SK-N-SH (cell line): ENCODE measurements at regions not wholly inside any gene's neighbourhood (a gene's known extent, or its start where the extent isn't known, plus 50 kb on each side); places are given as distances from the start of the nearest gene placed in this dataset.

Experiments used
- CTCF ChIA-PET: fragments of 300-600, 350-600 bp; formaldehyde crosslinking; extraction: SDS; loops from one replicate; lab custom pipeline; 2021; lab: Yijun Ruan, JAX
- POLR2A ChIA-PET: fragments of 350-600 bp; sonication (Branson Sonifier 250); formaldehyde crosslinking; extraction: SDS; loops from one replicate; lab custom pipeline; 2020; ENCODE audit warnings: antibody characterized with exemption, inconsistent platforms; lab: Yijun Ruan, JAX
- DNase-seq: peaks from one replicate; pipeline ENCODE4 v3.0.0; 2012
- H2AFZ ChIP-seq: fragments of 200-600 bp; sonication (generic); 2 replicates; pipeline ENCODE4 v1.8.1; 2016; ENCODE audit warnings: antibody characterized with exemption, mild to moderate bottlenecking, low read depth
- H3F3A ChIP-seq: fragments of 200-600 bp; sonication (generic); replicated peaks from 2 replicates; pipeline ENCODE3; 2016; ENCODE audit warnings: antibody characterized with exemption, mild to moderate bottlenecking; ENCODE audit not compliant: insufficient read depth
- H3K27ac ChIP-seq, 2 experiments: fragments of 200-500 bp in 1 of 2; fragments of 200-600 bp in 1 of 2; sonication (Bioruptor generic) in 1 of 2; sonication (generic), shearing (Covaris generic) in 1 of 2; 2 replicates each; pipeline versions ENCODE4 v1.5.1 to v1.6.1; 2014 to 2016; ENCODE audit warnings: low read depth in 2 of 2, inconsistent platforms in 1 of 2, low read length in 1 of 2, mild to moderate bottlenecking in 1 of 2, mixed read lengths in 1 of 2
- H3K27me3 ChIP-seq: fragments of 200-600 bp; sonication (generic), shearing (Covaris generic); 2 replicates; pipeline ENCODE4 v1.6.1; 2016; ENCODE audit warnings: mixed run types; ENCODE audit not compliant: insufficient read depth
- H3K36me3 ChIP-seq, 2 experiments: fragments of 200-500 bp in 1 of 2; fragments of 200-600 bp in 1 of 2; sonication (Bioruptor generic) in 1 of 2; sonication (generic) in 1 of 2; replicated peaks in 1 of 2; 2 replicates each; pipeline versions ENCODE3 to v1.5.1; 2014 to 2016; ENCODE audit warnings: low read length in 1 of 2, mild to moderate bottlenecking in 1 of 2; ENCODE audit not compliant: insufficient read depth in 2 of 2, control insufficient read depth in 1 of 2
- H3K4me1 ChIP-seq, 2 experiments: fragments of 200-500 bp in 1 of 2; fragments of 200-600 bp in 1 of 2; sonication (Bioruptor generic) in 1 of 2; sonication (generic), shearing (Covaris generic) in 1 of 2; 2 replicates each; pipeline versions ENCODE4 v1.5.1 to v1.6.1; 2014 to 2016; ENCODE audit warnings: low read depth in 1 of 2, low read length in 1 of 2, mixed run types in 1 of 2; ENCODE audit not compliant: insufficient read depth in 2 of 2, control insufficient read depth in 1 of 2
- H3K4me2 ChIP-seq: fragments of 200-600 bp; sonication (generic), shearing (Covaris generic); 2 replicates; pipeline ENCODE4 v1.6.1; 2017; ENCODE audit warnings: mixed run types
- H3K4me3 ChIP-seq, 2 experiments: fragments of 200-500 bp in 1 of 2; fragments of 200-600 bp in 1 of 2; sonication (Bioruptor generic) in 1 of 2; sonication (generic), shearing (Covaris generic) in 1 of 2; 2 replicates each; pipeline versions ENCODE4 v1.5.1 to v1.8.1; 2014 to 2016; ENCODE audit warnings: low read depth in 2 of 2, inconsistent platforms in 1 of 2, low read length in 1 of 2, mild to moderate bottlenecking in 1 of 2, mixed read lengths in 1 of 2, moderate library complexity in 1 of 2
- H3K79me2 ChIP-seq: fragments of 200-600 bp; sonication (generic); 2 replicates; pipeline ENCODE4 v1.8.1; 2017; ENCODE audit warnings: mild to moderate bottlenecking; ENCODE audit not compliant: insufficient read depth
- H3K9ac ChIP-seq: fragments of 200-600 bp; sonication (generic); 2 replicates; pipeline ENCODE4 v1.6.1; 2017; ENCODE audit warnings: mixed run types
- H3K9me2 ChIP-seq: fragments of 200-600 bp; sonication (generic); 2 replicates; pipeline ENCODE4 v1.6.1; 2017; ENCODE audit warnings: mixed run types
- H3K9me3 ChIP-seq: fragments of 200-600 bp; sonication (generic); 2 replicates; pipeline ENCODE4 v1.6.1; 2017; ENCODE audit warnings: mixed run types, mild to moderate bottlenecking, moderate library complexity
- H4K20me1 ChIP-seq: fragments of 200-600 bp; sonication (generic); 2 replicates; pipeline ENCODE4 v1.6.1; 2017; ENCODE audit warnings: mild to moderate bottlenecking, mixed run types; ENCODE audit not compliant: insufficient read depth
- FOSL2 ChIP-seq: IDR thresholded peaks from 2 replicates; pipeline ENCODE4 v1.4.0; 2012; ENCODE audit warnings: low read depth, mild to moderate bottlenecking, moderate library complexity, borderline replicate concordance
- FOXJ3 ChIP-seq: sonication (generic); formaldehyde crosslinking; IDR thresholded peaks from 2 replicates; pipeline ENCODE4 v1.5.1; 2020; ENCODE audit warnings: mild to moderate bottlenecking, missing genetic modification reagents
- GATA2 ChIP-seq: sonication (generic); formaldehyde crosslinking; IDR thresholded peaks from 2 replicates; pipeline ENCODE4 v1.5.0; 2020; ENCODE audit warnings: mild to moderate bottlenecking, missing genetic modification reagents
- IRF3 ChIP-seq: fragments of 150-350 bp; IDR thresholded peaks from 2 replicates; pipeline ENCODE4 v1.6.1; 2016; ENCODE audit warnings: mild to moderate bottlenecking, low read depth, low read length
- JUND ChIP-seq: IDR thresholded peaks from 2 replicates; pipeline ENCODE4 v1.4.0; 2012
- MAX ChIP-seq: IDR thresholded peaks from 2 replicates; pipeline ENCODE4 v1.4.0; 2012; ENCODE audit warnings: low read depth
- MXI1 ChIP-seq: IDR thresholded peaks from 2 replicates; pipeline ENCODE4 v1.6.1; 2012; ENCODE audit warnings: mild to moderate bottlenecking, low read depth, low read length, improper control_type of control experiment
- RAD21 ChIP-seq: IDR thresholded peaks from 2 replicates; pipeline ENCODE4 v1.6.1; 2012; ENCODE audit warnings: mild to moderate bottlenecking, low read length
- RCOR1 ChIP-seq: fragments of 150-350 bp; IDR thresholded peaks from 2 replicates; pipeline ENCODE4 v1.6.1; 2017; ENCODE audit warnings: antibody characterized with exemption, low read length
- RFX5 ChIP-seq: IDR thresholded peaks from 2 replicates; pipeline ENCODE4 v1.6.1; 2012; ENCODE audit warnings: mild to moderate bottlenecking, improper control_type of control experiment, low read length
- RXRA ChIP-seq: IDR thresholded peaks from 2 replicates; pipeline ENCODE4 v1.4.0; 2012; ENCODE audit warnings: low read depth, mild to moderate bottlenecking, borderline replicate concordance
- TAF1 ChIP-seq: IDR thresholded peaks from 2 replicates; pipeline ENCODE4 v1.6.1; 2012; ENCODE audit warnings: low read depth, mild to moderate bottlenecking, low read length, moderate library complexity, borderline replicate concordance
- TEAD4 ChIP-seq: IDR thresholded peaks from 2 replicates; pipeline ENCODE4 v1.4.0; 2012; ENCODE audit warnings: mild to moderate bottlenecking, borderline replicate concordance; ENCODE audit not compliant: insufficient read depth
- USF2 ChIP-seq: fragments of 150-350 bp; IDR thresholded peaks from 2 replicates; pipeline ENCODE4 v1.6.1; 2017; ENCODE audit warnings: antibody characterized with exemption, low read length, low read depth, borderline replicate concordance
- YY1 ChIP-seq: IDR thresholded peaks from 2 replicates; pipeline ENCODE4 v1.4.0; 2012; ENCODE audit warnings: low read depth, mild to moderate bottlenecking
- ZBTB33 ChIP-seq: IDR thresholded peaks from 2 replicates; pipeline ENCODE4 v1.4.0; 2012; ENCODE audit warnings: low read depth, borderline replicate concordance
- WGBS: methylation state at CpG from one replicate; pipeline ENCODE4 v1.1.6; 2017; ENCODE audit warnings: low lambda C conversion rate; 5-methylcytosine and 5-hydroxymethylcytosine counted together
- TF ChIP-seq, protein P1 (sequence below): IDR thresholded peaks from 2 replicates; pipeline ENCODE4 v1.4.0; 2012; ENCODE audit warnings: low read depth, borderline replicate concordance
- TF ChIP-seq, protein P2 (sequence below): fragments of 200-600 bp; sonication (generic); IDR thresholded peaks from 2 replicates; pipeline ENCODE4 v1.6.1; 2017; ENCODE audit warnings: antibody characterized with exemption, mild to moderate bottlenecking, moderate library complexity

- no peak overlapping the region for H3K4me2 ChIP-seq
- H3K4me3 ChIP-seq = no peak overlapping the region
- 40% methylated on average over 4 of the region's 4 CpGs for WGBS
- POLR2A ChIA-PET = no interaction called here
- H3K9me3 ChIP-seq = no peaks in the 10 kb centered on the region
- no peaks in the 10 kb centered on the region for H3F3A ChIP-seq
- no peak overlapping the region for H3K9ac ChIP-seq
- H3K4me1 ChIP-seq = no peaks in the 10 kb centered on the region; a peak in 2 of 4 replicates
- no peak overlapping the region for H2AFZ ChIP-seq
- no peak overlapping the region for H3K27ac ChIP-seq
- TF ChIP-seq FOXJ3 (CRISPR knock-in tag) = no peak
- TF ChIP-seq IRF3 = no peak
- TF ChIP-seq MXI1 = no peak
- TF ChIP-seq RCOR1 = no peak
- no peak for TF ChIP-seq RXRA
- no peak for TF ChIP-seq TAF1
- no peak for TF ChIP-seq USF2
- TF ChIP-seq, all 33 proteins: peak for 0
- DNase-seq = no peak
- no peaks in the 10 kb centered on the region for H3K27me3 ChIP-seq
- H4K20me1 ChIP-seq = no peaks in the 10 kb centered on the region
- H3K36me3 ChIP-seq = no peaks in the 10 kb centered on the region
- H3K79me2 ChIP-seq = no peaks in the 10 kb centered on the region
- CTCF ChIA-PET = no interaction called here
- no peaks in the 10 kb centered on the region for H3K9me2 ChIP-seq
Measured at GRCh38 chr13:103308667-103309066, 242.4 kb upstream of the SLC10A2 start.

DNA sequence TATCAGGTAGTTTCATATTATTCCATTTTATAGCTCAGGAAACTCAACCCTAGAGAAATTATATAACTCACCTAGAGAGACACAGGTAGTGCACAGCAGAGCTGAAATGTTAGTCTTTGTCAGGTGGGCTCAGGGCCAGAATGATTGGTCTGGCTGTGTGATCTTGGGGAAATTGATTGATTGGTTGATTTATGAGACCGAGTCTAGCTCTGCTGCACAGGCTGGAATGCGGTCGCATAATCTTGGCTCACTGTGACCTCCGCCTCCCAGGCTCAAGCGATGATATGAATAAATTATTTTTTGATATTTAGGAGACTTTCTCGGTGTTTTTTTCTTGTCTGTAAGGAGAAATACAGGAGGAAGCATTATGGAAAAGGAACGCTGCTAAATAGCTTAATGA is 239.9 kb upstream of the SLC10A2 start:
- no peak overlapping the region for H3K27ac ChIP-seq
- H3F3A ChIP-seq = no peaks in the 10 kb centered on the region
- no peaks in the 10 kb centered on the region for H3K9me2 ChIP-seq
- ChIA-PET CTCF (interaction anchor here (0.8 kb wide), 3 partner anchors 17 to 47 kb away, joined by 3 read pairs; no protein-coding TSS in a partner anchor), POLR2A (no interaction called here)
- no peaks in the 10 kb centered on the region for H4K20me1 ChIP-seq
- H2AFZ ChIP-seq = no peak overlapping the region
- no peaks in the 10 kb centered on the region for H3K27me3 ChIP-seq
- DNase-seq = no peak
- WGBS = 66% methylated on average over 7 of the region's 7 CpGs
- H3K9ac ChIP-seq = no peak overlapping the region
- H3K79me2 ChIP-seq = no peaks in the 10 kb centered on the region
- H3K4me3 ChIP-seq = no peak overlapping the region
- no peak overlapping the region for H3K4me2 ChIP-seq
- no peak for TF ChIP-seq RAD21
- TF ChIP-seq TEAD4 = no peak
- TF ChIP-seq JUND = no peak
- TF ChIP-seq IRF3 = no peak
- no peak for TF ChIP-seq MAX
- TF ChIP-seq ZBTB33 = no peak
- TF ChIP-seq FOSL2 = no peak
- no peak for TF ChIP-seq MXI1
- no peak for TF ChIP-seq GATA2 (CRISPR knock-in tag)
- TF ChIP-seq, protein P1, sequence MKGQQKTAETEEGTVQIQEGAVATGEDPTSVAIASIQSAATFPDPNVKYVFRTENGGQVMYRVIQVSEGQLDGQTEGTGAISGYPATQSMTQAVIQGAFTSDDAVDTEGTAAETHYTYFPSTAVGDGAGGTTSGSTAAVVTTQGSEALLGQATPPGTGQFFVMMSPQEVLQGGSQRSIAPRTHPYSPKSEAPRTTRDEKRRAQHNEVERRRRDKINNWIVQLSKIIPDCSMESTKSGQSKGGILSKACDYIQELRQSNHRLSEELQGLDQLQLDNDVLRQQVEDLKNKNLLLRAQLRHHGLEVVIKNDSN = no peak
- no peak for TF ChIP-seq YY1
- no peak for TF ChIP-seq RCOR1
- no peak for TF ChIP-seq FOXJ3 (CRISPR knock-in tag)
- TF ChIP-seq RFX5 = no peak
- TF ChIP-seq, protein P2, sequence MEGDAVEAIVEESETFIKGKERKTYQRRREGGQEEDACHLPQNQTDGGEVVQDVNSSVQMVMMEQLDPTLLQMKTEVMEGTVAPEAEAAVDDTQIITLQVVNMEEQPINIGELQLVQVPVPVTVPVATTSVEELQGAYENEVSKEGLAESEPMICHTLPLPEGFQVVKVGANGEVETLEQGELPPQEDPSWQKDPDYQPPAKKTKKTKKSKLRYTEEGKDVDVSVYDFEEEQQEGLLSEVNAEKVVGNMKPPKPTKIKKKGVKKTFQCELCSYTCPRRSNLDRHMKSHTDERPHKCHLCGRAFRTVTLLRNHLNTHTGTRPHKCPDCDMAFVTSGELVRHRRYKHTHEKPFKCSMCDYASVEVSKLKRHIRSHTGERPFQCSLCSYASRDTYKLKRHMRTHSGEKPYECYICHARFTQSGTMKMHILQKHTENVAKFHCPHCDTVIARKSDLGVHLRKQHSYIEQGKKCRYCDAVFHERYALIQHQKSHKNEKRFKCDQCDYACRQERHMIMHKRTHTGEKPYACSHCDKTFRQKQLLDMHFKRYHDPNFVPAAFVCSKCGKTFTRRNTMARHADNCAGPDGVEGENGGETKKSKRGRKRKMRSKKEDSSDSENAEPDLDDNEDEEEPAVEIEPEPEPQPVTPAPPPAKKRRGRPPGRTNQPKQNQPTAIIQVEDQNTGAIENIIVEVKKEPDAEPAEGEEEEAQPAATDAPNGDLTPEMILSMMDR = no peak
- no peaks in the 10 kb centered on the region; a peak in 2 of 4 replicates for H3K4me1 ChIP-seq
- H3K36me3 ChIP-seq = no peaks in the 10 kb centered on the region
- no peaks in the 10 kb centered on the region for H3K9me3 ChIP-seq
